ENCODE measurements at regions not wholly inside any gene's neighbourhood (a gene's known extent, or its start where the extent isn't known, plus 50 kb on each side); places are given as distances from the start of the nearest gene placed in this dataset.
"Not testable (repeated sequence)": the region's sequence is repeated elsewhere in the genome, so short reads cannot be mapped to it uniquely, and the experiment has no call there.

GRCh38 chr10:65415318-65415717 lies 1510.5 kb upstream of the LRRTM3 start:
- DNase-seq = no peak

DNA sequence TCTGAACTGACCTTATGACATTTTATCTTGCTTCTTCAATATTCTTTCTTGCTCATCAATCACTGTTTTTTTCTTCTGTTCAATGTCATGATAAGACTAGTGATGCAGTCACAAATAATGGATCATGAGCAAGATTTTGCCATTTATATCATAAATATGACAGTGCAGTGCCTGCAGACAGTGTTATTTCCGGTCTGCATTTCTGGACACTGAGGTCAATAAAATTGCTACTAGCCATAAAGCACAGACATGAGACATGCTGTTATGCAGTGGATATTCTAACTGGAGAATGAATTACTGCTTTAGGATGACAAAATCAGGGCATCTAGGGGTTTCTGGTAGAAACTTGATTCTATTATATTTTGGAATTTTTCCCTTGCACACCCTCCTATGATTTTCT lies 1509.7 kb upstream of the LRRTM3 start:
- DNase-seq = peak; percentile 48

- no peak for DNase-seq
These were observed 1506.2 kb upstream of the LRRTM3 start for GRCh38 chr10:65419629-65420028.

- no peak for DNase-seq
These were observed 1502.8 kb upstream of the LRRTM3 start for GRCh38 chr10:65423043-65423442.

DNA sequence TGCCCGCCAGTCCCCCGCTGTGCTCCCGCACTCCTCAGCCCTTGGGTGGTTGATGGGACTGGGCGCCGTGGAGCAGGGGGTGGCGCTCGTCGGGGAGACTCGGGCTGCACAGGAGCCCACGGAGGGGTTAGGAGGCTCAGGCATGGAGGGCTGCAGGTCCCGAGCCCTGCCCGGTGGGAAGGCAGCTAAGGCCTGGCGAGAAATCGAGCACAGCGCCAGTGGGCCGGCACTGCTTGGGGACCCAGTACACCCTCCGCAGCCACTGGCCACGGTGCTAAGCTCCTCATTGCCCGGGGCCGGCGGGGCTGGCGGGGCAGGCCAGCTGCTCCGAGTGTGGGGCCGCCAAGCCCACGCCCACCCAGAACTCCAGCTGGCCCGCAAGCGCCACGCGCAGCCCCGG lies 1496.5 kb upstream of the LRRTM3 start:
- not testable (repeated sequence) for DNase-seq

GRCh38 chr10:65430979-65431378 lies 1494.9 kb upstream of the LRRTM3 start:
- DNase-seq = no peak

GRCh38 chr10:65470986-65471385 lies 1454.8 kb upstream of the LRRTM3 start:
- DNase-seq = no peak

DNA sequence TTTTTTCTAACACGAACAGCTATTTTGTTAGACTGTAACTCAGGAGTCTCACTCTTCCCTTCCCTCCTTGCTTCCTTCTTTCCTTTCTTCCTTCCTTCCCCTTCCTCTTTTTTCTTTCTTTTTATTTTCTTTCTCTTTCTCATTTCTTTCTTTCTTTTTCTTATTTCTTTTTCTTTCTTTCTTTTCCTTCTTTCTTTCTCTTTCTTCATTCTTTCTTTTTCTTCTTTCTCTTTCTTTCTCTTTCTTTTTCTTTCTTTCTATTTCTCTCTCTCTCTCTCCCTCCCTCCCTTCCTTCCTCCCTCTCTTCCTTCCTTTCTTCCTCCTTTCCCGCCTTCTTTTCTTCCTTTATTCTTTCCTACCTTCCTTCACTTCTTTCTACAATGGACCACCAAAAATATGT lies 1443.0 kb upstream of the LRRTM3 start:
- DNase-seq = no peak

DNA sequence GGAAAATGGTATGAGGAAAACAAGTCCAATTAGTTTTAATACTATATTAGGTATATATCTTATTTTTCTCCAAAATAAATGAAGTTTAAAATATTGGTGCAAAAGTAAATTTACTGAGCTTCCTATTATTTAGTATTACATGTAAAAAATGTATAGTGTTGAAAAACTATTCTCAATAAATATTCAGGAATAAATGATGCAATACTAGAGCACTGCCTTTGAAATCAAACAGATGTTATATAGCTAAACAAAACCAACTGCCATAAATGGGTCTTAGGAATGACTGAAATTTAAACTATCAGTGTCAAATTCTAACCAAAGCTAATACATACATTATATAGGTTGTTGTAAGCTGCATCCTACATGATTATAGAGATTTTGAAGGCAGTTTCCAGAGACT lies 1434.0 kb upstream of the LRRTM3 start:
- DNase-seq = peak; percentile 5

GRCh38 chr10:65496541-65496940 lies 1429.3 kb upstream of the LRRTM3 start:
- DNase-seq = no peak

- DNase-seq = no peak
These were observed 1428.0 kb upstream of the LRRTM3 start for GRCh38 chr10:65497837-65498236.

- no peak for DNase-seq
These were observed 1425.1 kb upstream of the LRRTM3 start for GRCh38 chr10:65500716-65501115.

DNA sequence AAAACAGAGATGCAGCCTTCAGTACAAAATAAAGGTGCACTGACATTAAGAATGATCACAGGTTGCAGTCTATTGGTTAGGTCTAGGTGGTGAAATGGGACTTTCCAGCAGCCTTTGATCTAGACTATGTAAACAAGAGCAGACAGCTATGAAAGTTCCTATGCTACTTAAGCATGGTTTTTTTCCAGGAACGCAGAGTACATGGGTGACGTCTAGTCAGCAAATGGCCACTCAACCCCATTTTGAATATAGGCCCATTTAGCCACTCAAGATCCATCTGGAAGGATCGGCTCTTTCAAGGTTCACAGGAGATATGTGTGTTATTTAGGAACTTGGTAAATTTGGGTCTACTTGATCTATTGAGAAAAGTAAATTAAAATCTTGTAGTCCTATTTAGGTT lies 1424.6 kb upstream of the LRRTM3 start:
- no peak for DNase-seq

DNA sequence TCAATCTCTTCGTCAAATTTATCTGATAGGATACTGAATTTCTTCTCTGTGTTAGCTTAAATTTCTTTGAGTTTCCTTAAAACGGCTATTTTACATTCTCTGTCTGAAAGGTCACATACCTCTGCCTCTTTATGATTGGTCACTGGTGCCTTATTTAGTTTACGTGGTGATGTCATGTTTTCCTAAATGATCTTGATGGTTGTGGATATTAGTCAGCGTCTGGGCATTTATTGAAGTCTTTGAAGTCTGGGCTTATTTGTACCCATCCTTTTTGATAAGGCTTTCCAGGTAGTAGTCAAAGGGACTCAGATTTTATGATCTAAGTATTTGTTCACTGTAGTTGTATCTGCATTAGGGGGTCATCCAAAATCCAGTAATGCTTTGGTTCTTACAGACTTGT lies 1407.5 kb upstream of the LRRTM3 start:
- peak; percentile 12 for DNase-seq

GRCh38 chr10:65528986-65529385 lies 1396.8 kb upstream of the LRRTM3 start:
- no peak for DNase-seq

DNA sequence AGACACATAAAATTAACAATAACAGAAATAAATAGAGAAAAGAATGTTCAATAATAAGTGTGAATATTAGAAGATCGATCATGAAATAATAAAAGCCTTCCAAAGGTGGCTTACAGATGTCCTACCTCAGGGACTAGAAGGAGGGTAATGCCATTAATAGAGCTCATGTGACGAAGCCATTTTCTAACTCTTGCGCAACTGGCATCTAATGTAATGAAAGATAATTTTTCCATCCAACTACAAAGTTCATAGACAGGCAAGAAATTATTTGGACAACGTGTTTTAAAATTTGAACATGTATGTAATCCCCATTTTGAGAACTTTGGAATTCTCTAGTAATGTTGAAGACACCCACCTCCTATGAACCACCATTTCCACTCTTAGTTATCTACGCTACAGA lies 1394.3 kb upstream of the LRRTM3 start:
- no peak for DNase-seq

- DNase-seq = no peak
These were observed 1391.1 kb upstream of the LRRTM3 start for GRCh38 chr10:65534771-65535170.

DNA sequence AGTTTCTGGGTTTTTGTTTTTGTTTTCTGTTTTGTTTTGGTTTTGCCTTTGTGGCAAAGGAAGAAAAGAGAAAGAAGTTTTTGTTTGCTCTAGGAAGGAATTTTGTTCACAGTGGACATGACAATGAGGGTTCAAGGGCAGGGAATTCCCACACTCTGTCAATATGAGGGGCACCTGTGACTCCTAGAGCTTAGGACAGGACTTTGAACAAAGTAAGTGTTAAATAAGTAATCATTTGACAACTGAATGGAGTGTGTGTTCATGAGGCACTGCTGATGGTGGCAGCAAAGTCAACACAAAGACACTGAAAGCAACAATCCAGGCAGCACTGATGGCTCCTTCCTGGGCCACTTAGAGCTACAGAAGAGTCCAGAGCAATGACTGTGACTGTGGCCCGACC lies 1381.1 kb upstream of the LRRTM3 start:
- DNase-seq = no peak

GRCh38 chr10:65548001-65548400 lies 1377.8 kb upstream of the LRRTM3 start:
- peak; percentile 20 for DNase-seq

- DNase-seq = no peak
These were observed 1375.1 kb upstream of the LRRTM3 start for GRCh38 chr10:65550761-65551160.

GRCh38 chr10:65555192-65555591 lies 1370.6 kb upstream of the LRRTM3 start:
- DNase-seq = no peak

DNA sequence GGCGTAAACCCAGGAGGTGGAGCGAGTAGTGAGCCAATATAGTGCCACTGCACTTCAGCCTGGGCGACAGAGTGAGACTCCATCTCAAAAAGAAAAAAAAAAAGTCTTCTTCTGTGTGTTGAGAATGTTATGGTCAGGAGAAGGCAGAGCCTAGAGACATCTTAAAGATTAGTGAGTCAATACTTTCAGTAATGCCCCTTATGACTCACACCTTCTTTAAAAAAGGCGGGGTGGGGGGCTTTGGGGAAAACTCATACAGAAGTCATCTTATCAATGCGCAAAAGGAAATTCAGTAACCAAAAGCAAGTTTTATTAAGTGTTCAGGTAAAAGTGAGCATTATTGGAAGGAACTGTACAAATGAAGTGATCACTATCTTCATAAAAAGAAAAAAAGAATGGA lies 1369.8 kb upstream of the LRRTM3 start:
- DNase-seq = no peak

- DNase-seq = no peak
These were observed 1366.5 kb upstream of the LRRTM3 start for GRCh38 chr10:65559369-65559768.

DNA sequence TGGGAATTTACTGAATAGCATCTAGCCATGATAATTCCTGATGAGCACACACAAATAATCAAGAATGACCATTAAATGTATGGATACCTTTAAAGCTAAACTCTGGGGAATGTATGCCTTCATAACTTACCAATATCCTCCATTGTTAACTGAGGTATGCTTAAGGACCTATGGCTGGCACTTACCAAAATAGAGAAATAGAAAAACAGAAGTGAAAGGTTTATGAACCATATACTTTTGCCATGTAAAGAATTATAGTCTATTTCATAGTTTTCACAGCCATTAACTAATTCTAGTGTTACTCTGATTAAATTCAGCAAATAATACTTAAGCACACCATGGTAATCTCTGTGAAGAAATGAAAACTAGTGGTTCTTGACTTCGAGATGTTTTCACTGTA lies 1360.6 kb upstream of the LRRTM3 start:
- DNase-seq = no peak

GRCh38 chr10:65566906-65567305 lies 1358.9 kb upstream of the LRRTM3 start:
- DNase-seq = no peak
